ENCODE measurements at regions not wholly inside any gene's neighbourhood (a gene's known extent, or its start where the extent isn't known, plus 50 kb on each side); places are given as distances from the start of the nearest gene placed in this dataset.

- TF ChIP-seq POLR2A (IDR thresholded peaks at IDR 0.05) (no peak), CTCF (IDR thresholded peaks at IDR 0.05) (no peak), EP300 (IDR thresholded peaks at IDR 0.05) (no peak)
- WGBS, 2 donors = 69 to 79% methylated on average over 4 of the region's 4 CpGs
- Histone ChIP-seq H3K27me3 (no peaks in the 10 kb centered on the region), H3K27ac (no peak overlapping the region), H3K36me3 (no peaks in the 10 kb centered on the region), H3K4me3 (no peak overlapping the region), H3K9me3 (peaks cover 0 to 9% (median 0%) of the 10 kb centered on the region in 4 donors), H3K4me1 (no peaks in the 10 kb centered on the region)
- no peak for DNase-seq (ENCODE audit: low spot score in 2 of 2)
Measured at GRCh38 chr14:98259881-98260280, 1012.1 kb downstream of the BCL11B start.

- Histone ChIP-seq H3K27ac (no peak overlapping the region), H3K9me3 (peaks cover 0 to 9% (median 0%) of the 10 kb centered on the region in 4 donors), H3K27me3 (no peaks in the 10 kb centered on the region), H3K4me1 (no peaks in the 10 kb centered on the region), H3K4me3 (no peak overlapping the region), H3K36me3 (no peaks in the 10 kb centered on the region)
- TF ChIP-seq EP300 (IDR thresholded peaks at IDR 0.05) = no peak
- TF ChIP-seq POLR2A (IDR thresholded peaks at IDR 0.05) = no peak
- no peak for TF ChIP-seq CTCF (IDR thresholded peaks at IDR 0.05)
- WGBS, 2 donors = 91 to 93% methylated on average over 5 of the region's 5 CpGs
- DNase-seq (ENCODE audit: low spot score in 2 of 2) = no peak
Measured at GRCh38 chr14:98262566-98262965, 1009.4 kb downstream of the BCL11B start.

- no peaks in the 10 kb centered on the region for H3K36me3 ChIP-seq
- H3K4me1 ChIP-seq = no peaks in the 10 kb centered on the region
- no peak for TF ChIP-seq POLR2A (IDR thresholded peaks at IDR 0.05)
- no peak for TF ChIP-seq CTCF (IDR thresholded peaks at IDR 0.05)
- TF ChIP-seq EP300 (IDR thresholded peaks at IDR 0.05) = no peak
- H3K27ac ChIP-seq = no peak overlapping the region
- H3K4me3 ChIP-seq = no peak overlapping the region
- no peaks in the 10 kb centered on the region for H3K27me3 ChIP-seq
- DNase-seq (ENCODE audit: low spot score in 2 of 2) = no peak
- H3K9me3 ChIP-seq = peaks cover 0 to 3% (median 0%) of the 10 kb centered on the region in 4 donors
Measured at GRCh38 chr14:98269533-98269932, 1002.5 kb downstream of the BCL11B start.

GRCh38 chr14:98270201-98270600, 1001.8 kb downstream of the BCL11B start:
- TF ChIP-seq POLR2A (IDR thresholded peaks at IDR 0.05) (no peak), EP300 (IDR thresholded peaks at IDR 0.05) (no peak)
- no peak for DNase-seq (ENCODE audit: low spot score in 2 of 2)
- Histone ChIP-seq H3K4me3 (no peak overlapping the region), H3K27ac (no peak overlapping the region), H3K4me1 (no peaks in the 10 kb centered on the region), H3K27me3 (no peaks in the 10 kb centered on the region), H3K36me3 (no peaks in the 10 kb centered on the region), H3K9me3 (peaks cover 0 to 3% (median 0%) of the 10 kb centered on the region in 4 donors)

GRCh38 chr14:98274596-98274995, 997.4 kb downstream of the BCL11B start:
- H3K36me3 ChIP-seq = no peaks in the 10 kb centered on the region
- H3K27ac ChIP-seq = no peak overlapping the region
- TF ChIP-seq CTCF (IDR thresholded peaks at IDR 0.05) (no peak), POLR2A (IDR thresholded peaks at IDR 0.05) (no peak), EP300 (IDR thresholded peaks at IDR 0.05) (no peak)
- no peaks in the 10 kb centered on the region for H3K4me1 ChIP-seq
- WGBS, 2 donors = 70 to 78% methylated on average over 8 of the region's 8 CpGs
- DNase-seq (ENCODE audit: low spot score in 2 of 2) = no peak
- H3K4me3 ChIP-seq = no peak overlapping the region
- peaks cover 0 to 3% (median 0%) of the 10 kb centered on the region in 4 donors for H3K9me3 ChIP-seq
- H3K27me3 ChIP-seq = no peaks in the 10 kb centered on the region

GRCh38 chr14:98278800-98279199, 993.2 kb downstream of the BCL11B start:
- 75 to 80% methylated on average over 3 of the region's 3 CpGs for WGBS, 2 donors
- TF ChIP-seq CTCF (IDR thresholded peaks at IDR 0.05) = no peak
- no peak for TF ChIP-seq POLR2A (IDR thresholded peaks at IDR 0.05)
- TF ChIP-seq EP300 (IDR thresholded peaks at IDR 0.05) = no peak
- no peak overlapping the region for H3K27ac ChIP-seq
- H3K27me3 ChIP-seq = no peaks in the 10 kb centered on the region
- H3K4me1 ChIP-seq = no peaks in the 10 kb centered on the region
- no peaks in the 10 kb centered on the region for H3K36me3 ChIP-seq
- no peak for DNase-seq (ENCODE audit: low spot score in 2 of 2)
- H3K9me3 ChIP-seq = no peaks in the 10 kb centered on the region
- H3K4me3 ChIP-seq = no peak overlapping the region
